Jurkat, Clone E6-1 (cell line): ENCODE measurements at regions not wholly inside any gene's neighbourhood (a gene's known extent, or its start where the extent isn't known, plus 50 kb on each side); places are given as distances from the start of the nearest gene placed in this dataset.
"Not testable (repeated sequence)": the region's sequence is repeated elsewhere in the genome, so short reads cannot be mapped to it uniquely, and the experiment has no call there.

Source experiments
- DNase-seq: peaks from one replicate; pipeline ENCODE4 v3.0.0-alpha.2; 2011; ENCODE audit warnings: low read depth, low spot score
- H3K4me3 ChIP-seq: 2 replicates; pipeline ENCODE4 v1.5.1; 2011; ENCODE audit warnings: mild to moderate bottlenecking, low read length, control low read depth, moderate library complexity

DNA sequence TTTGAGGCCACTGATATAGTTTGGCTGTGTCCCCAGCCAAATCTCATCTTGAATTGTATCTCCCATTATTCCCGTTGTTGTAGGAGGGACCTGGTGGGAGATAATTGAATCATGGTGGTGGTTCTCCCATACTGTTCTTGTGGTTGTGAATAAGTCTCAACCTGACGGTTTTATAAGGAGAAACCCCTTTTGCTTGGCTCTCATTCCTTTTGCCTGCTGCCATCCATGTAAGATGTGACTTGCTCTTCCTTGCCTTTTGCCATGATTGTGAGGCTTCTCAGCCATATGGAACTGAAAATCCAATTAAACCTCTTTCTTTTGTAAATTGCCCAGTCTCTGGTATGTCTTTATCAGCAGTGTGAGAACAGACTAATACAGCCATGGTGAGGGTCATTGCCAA, 431.6 kb upstream of the ID2 start:
- not testable (repeated sequence) for H3K4me3 ChIP-seq, DNase-seq

DNA sequence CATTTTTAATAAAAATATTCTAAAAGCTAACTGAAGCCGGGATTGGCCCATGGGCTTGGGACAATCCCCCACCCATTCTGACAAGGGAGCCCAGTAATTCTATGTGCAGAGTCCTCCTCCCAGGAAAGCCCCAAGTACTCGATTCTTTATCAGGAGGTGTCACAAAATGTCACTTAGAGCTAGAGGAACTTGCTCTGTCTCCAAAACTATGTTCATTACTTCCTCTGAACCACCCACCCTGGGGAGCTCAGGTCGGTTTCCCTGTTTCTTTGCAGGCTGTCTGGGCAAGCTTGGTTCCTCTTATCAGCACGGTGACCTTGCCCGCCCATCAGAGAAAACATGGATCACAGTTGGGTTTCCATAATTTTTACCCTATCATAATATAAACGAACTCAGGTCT, 430.6 kb upstream of the ID2 start:
- DNase-seq, result no peak

DNA sequence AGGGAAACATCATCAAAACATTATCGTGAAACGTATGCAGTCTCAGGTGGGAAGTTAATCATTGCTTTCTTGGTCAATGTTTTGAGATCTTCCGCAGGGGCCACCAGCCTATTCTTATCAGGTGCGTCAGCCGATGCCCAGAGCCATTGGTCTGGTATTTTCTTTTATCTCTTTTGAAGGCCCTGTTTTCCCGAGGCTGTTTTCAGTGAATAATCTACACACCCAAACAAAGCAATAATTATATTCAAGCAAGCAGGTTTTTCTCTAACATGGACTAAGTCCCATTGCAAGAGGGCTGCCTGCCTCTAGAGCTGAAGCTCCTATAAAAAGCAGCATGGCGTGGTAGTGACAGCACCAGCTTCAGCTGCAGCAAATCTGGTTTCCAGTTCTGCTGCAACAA, 430.0 kb upstream of the ID2 start:
- no peak for DNase-seq
- no peak overlapping the region for H3K4me3 ChIP-seq

More for the DNA sequence above, 430.6 kb upstream of the ID2 start:
- no peak overlapping the region for H3K4me3 ChIP-seq

DNA sequence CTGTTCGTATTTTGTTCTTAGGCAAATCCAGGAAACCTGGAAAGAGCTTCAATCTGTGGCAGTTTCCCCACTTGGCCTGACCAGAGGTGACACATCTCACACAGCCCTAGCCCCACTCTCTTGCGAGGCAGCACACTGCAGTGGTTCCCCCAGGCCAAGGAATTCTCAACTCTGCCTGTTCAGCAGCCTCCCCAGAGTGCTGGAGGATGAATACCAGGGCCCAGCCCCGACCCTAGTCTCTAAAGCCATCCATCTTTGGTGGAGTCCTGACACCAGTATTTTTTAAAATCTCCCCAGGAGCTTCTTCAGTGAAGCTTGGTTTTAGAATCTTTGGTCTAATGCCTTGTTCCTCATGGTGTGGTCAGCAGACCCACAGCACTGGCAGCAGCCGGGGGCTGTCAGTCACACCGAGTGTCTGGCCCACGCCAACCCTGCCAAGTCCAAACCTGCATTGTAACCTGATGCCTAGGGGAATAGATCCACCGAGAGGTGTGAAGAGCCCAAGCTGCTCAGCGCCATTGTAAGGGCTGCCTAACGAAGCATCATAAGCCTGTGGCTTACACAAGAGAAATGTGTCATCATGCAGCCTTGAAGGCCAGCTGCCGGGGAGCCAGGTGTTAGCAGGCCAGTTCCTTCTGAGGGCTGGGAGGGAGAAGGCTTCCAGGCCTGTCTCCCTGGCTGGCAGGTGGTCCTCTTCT, 428.7 kb upstream of the ID2 start:
- no peak for DNase-seq
- no peak overlapping the region for H3K4me3 ChIP-seq

GRCh38 chr2:8253781-8254180, 428.1 kb upstream of the ID2 start:
- no peak overlapping the region for H3K4me3 ChIP-seq
- no peak for DNase-seq

GRCh38 chr2:8254214-8254613, 427.6 kb upstream of the ID2 start:
- peak; percentile 43 for DNase-seq
- H3K4me3 ChIP-seq, result not testable (repeated sequence)

- no peak overlapping the region for H3K4me3 ChIP-seq
- DNase-seq, result no peak
Measured at GRCh38 chr2:8254791-8255447, 426.9 kb upstream of the ID2 start.

- H3K4me3 ChIP-seq, result no peak overlapping the region
- no peak for DNase-seq
Measured at GRCh38 chr2:8255448-8255800, 426.4 kb upstream of the ID2 start.

- H3K4me3 ChIP-seq, result no peak overlapping the region
- no peak for DNase-seq
Measured at GRCh38 chr2:8256905-8257304, 425.0 kb upstream of the ID2 start.

GRCh38 chr2:8257502-8257901, 424.4 kb upstream of the ID2 start:
- no peak overlapping the region for H3K4me3 ChIP-seq
- DNase-seq, result no peak

DNA sequence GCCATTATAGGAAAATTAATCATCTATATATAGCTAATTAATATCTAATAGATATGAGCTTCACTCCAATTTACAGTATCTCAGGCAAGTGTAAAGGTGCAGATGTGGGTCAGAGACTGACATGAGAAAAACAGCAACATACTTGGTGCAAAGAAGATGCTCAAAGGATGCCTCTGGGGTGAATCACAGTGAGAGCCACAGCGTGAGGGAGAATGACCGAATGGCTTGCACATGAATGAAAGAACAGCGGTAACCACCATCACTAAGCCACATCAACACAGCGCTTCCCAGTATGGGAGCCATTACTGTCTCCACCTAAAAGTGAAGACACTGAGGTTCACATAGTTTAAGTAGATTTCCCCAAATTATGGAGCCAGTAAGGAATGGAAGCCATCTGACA, 423.4 kb upstream of the ID2 start:
- no peak for DNase-seq
- no peak overlapping the region for H3K4me3 ChIP-seq

GRCh38 chr2:8259106-8259840, 422.6 kb upstream of the ID2 start:
- no peak overlapping the region for H3K4me3 ChIP-seq
- no peak for DNase-seq

- DNase-seq, result no peak
- H3K4me3 ChIP-seq, result no peak overlapping the region
Measured at GRCh38 chr2:8259841-8260178, 422.0 kb upstream of the ID2 start.

- no peak overlapping the region for H3K4me3 ChIP-seq
- no peak for DNase-seq
Measured at GRCh38 chr2:8260213-8260612, 421.6 kb upstream of the ID2 start.

DNA sequence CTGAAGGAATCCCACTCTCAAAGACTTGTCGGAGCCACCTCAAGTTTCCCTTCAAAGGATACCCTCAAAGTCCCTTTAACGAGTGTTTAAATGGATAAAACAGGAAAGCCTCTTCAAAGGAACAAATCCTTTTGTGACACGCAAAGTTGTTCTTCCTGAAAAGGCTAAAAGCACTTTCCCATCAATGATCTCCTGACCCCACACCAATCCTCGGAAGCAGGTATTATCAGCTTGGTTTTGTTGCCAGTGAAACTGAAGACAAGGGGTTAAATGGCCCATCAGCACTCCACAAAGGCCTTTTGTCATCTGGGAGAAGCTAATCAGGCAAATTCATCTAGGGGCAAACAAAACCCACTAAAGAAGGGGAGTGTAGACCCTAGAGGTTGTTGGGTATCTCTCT, 418.0 kb upstream of the ID2 start:
- DNase-seq, result no peak
- no peak overlapping the region for H3K4me3 ChIP-seq

DNA sequence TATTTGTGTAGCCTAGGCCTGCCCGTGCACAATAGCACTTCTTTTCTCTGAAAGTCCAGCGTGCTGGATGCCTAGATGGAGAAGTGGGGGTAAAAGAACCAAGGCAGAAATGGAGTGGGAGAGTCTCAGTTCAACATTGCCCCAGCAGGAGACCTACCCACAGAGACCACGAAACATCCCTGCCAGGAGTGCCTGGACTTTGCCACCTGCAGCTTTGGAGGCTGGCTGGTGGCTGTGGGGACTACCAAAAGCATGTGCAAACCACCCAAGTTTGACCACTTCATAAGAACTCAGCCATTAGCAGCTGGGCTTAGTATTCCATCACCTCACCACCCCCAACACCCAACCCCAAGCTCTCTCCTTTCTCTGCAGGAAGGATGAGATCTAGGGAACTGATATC, 416.9 kb upstream of the ID2 start:
- no peak overlapping the region for H3K4me3 ChIP-seq
- no peak for DNase-seq

- DNase-seq, result no peak
- H3K4me3 ChIP-seq, result no peak overlapping the region
Measured at GRCh38 chr2:8265476-8266226, 416.2 kb upstream of the ID2 start.

GRCh38 chr2:8266563-8266962, 415.3 kb upstream of the ID2 start:
- no peak for DNase-seq
- no peak overlapping the region for H3K4me3 ChIP-seq

- H3K4me3 ChIP-seq, result no peak overlapping the region
- no peak for DNase-seq
Measured at GRCh38 chr2:8267048-8267447, 414.8 kb upstream of the ID2 start.

GRCh38 chr2:8267721-8268120, 414.1 kb upstream of the ID2 start:
- no peak overlapping the region for H3K4me3 ChIP-seq
- no peak for DNase-seq
